IPS-15b (cell line): ENCODE measurements at regions not wholly inside any gene's neighbourhood (a gene's known extent, or its start where the extent isn't known, plus 50 kb on each side); places are given as distances from the start of the nearest gene placed in this dataset.

Experiments
- H3K27me3 ChIP-seq: one replicate; pipeline ENCODE4 v1.6.1; 2013; ENCODE audit warnings: low read length; ENCODE audit not compliant: control insufficient read depth, insufficient read depth
- H3K36me3 ChIP-seq: one replicate; pipeline ENCODE4 v1.6.1; 2013; ENCODE audit warnings: low read length; ENCODE audit not compliant: control insufficient read depth, insufficient read depth
- H3K4me1 ChIP-seq: one replicate; pipeline ENCODE4 v1.6.1; 2013; ENCODE audit warnings: mild to moderate bottlenecking, low read length; ENCODE audit not compliant: control insufficient read depth, insufficient read depth
- H3K4me3 ChIP-seq: one replicate; pipeline ENCODE4 v1.5.1; 2013; ENCODE audit warnings: low read depth, low read length
- H3K9ac ChIP-seq: one replicate; pipeline ENCODE4 v1.6.1; 2013; ENCODE audit warnings: low read depth, mild to moderate bottlenecking, low read length
- H3K9me3 ChIP-seq: one replicate; pipeline ENCODE4 v1.6.1; 2013; ENCODE audit warnings: mild to moderate bottlenecking, low read length; ENCODE audit not compliant: control insufficient read depth, insufficient read depth

GRCh38 chr18:40011201-40011600, 1943.8 kb upstream of the PIK3C3 start:
- Histone ChIP-seq H3K36me3 (no peaks in the 10 kb centered on the region), H3K4me1 (no peaks in the 10 kb centered on the region), H3K9ac (no peak overlapping the region), H3K27me3 (no peaks in the 10 kb centered on the region), H3K9me3 (no peaks in the 10 kb centered on the region), H3K4me3 (no peak overlapping the region)

- no peaks in the 10 kb centered on the region for H3K9me3 ChIP-seq
- no peaks in the 10 kb centered on the region for H3K4me1 ChIP-seq
- no peak overlapping the region for H3K4me3 ChIP-seq
- H3K9ac ChIP-seq, result no peak overlapping the region
- H3K27me3 ChIP-seq, result no peaks in the 10 kb centered on the region
- no peaks in the 10 kb centered on the region for H3K36me3 ChIP-seq
Measured at GRCh38 chr18:40006634-40007033, 1948.4 kb upstream of the PIK3C3 start.

- Histone ChIP-seq H3K4me1 (no peaks in the 10 kb centered on the region), H3K27me3 (no peaks in the 10 kb centered on the region), H3K4me3 (no peak overlapping the region), H3K9me3 (no peaks in the 10 kb centered on the region), H3K36me3 (no peaks in the 10 kb centered on the region), H3K9ac (no peak overlapping the region)
Measured at GRCh38 chr18:40004246-40004645, 1950.8 kb upstream of the PIK3C3 start.

GRCh38 chr18:39998317-39998716, 1956.7 kb upstream of the PIK3C3 start:
- H3K9ac ChIP-seq, result no peak overlapping the region
- H3K27me3 ChIP-seq, result no peaks in the 10 kb centered on the region
- H3K4me3 ChIP-seq, result no peak overlapping the region
- no peaks in the 10 kb centered on the region for H3K4me1 ChIP-seq
- no peaks in the 10 kb centered on the region for H3K9me3 ChIP-seq
- H3K36me3 ChIP-seq, result no peaks in the 10 kb centered on the region

GRCh38 chr18:39994498-39994897, 1960.5 kb upstream of the PIK3C3 start:
- no peak overlapping the region for H3K4me3 ChIP-seq
- H3K9ac ChIP-seq, result no peak overlapping the region
- H3K9me3 ChIP-seq, result no peaks in the 10 kb centered on the region
- H3K27me3 ChIP-seq, result no peaks in the 10 kb centered on the region
- no peaks in the 10 kb centered on the region for H3K4me1 ChIP-seq
- no peaks in the 10 kb centered on the region for H3K36me3 ChIP-seq

- Histone ChIP-seq H3K27me3 (no peaks in the 10 kb centered on the region), H3K4me3 (no peak overlapping the region), H3K4me1 (no peaks in the 10 kb centered on the region), H3K36me3 (no peaks in the 10 kb centered on the region), H3K9me3 (no peaks in the 10 kb centered on the region), H3K9ac (no peak overlapping the region)
Measured at GRCh38 chr18:39991696-39992265, 1963.3 kb upstream of the PIK3C3 start.

- Histone ChIP-seq H3K36me3 (no peaks in the 10 kb centered on the region), H3K4me3 (no peak overlapping the region), H3K9ac (peak overlapping the region; percentile 32), H3K27me3 (no peaks in the 10 kb centered on the region), H3K4me1 (no peaks in the 10 kb centered on the region), H3K9me3 (no peaks in the 10 kb centered on the region)
Measured at GRCh38 chr18:39990540-39990939, 1964.5 kb upstream of the PIK3C3 start.

GRCh38 chr18:39976771-39977170, 1978.3 kb upstream of the PIK3C3 start:
- no peaks in the 10 kb centered on the region for H3K36me3 ChIP-seq
- H3K4me3 ChIP-seq, result no peak overlapping the region

GRCh38 chr18:39972521-39972920, 1982.5 kb upstream of the PIK3C3 start:
- Histone ChIP-seq H3K9me3 (no peaks in the 10 kb centered on the region), H3K9ac (no peak overlapping the region), H3K4me1 (peaks cover 7% of the 10 kb centered on the region), H3K27me3 (no peaks in the 10 kb centered on the region), H3K4me3 (no peak overlapping the region), H3K36me3 (no peaks in the 10 kb centered on the region)

More at GRCh38 chr18:39976771-39977170, 1978.3 kb upstream of the PIK3C3 start:
- H3K9me3 ChIP-seq, result no peaks in the 10 kb centered on the region
- no peaks in the 10 kb centered on the region for H3K27me3 ChIP-seq
- no peak overlapping the region for H3K9ac ChIP-seq
- H3K4me1 ChIP-seq, result no peaks in the 10 kb centered on the region

- no peaks in the 10 kb centered on the region for H3K9me3 ChIP-seq
- H3K4me3 ChIP-seq, result no peak overlapping the region
- H3K9ac ChIP-seq, result no peak overlapping the region
- peaks cover 7% of the 10 kb centered on the region for H3K4me1 ChIP-seq
- H3K36me3 ChIP-seq, result no peaks in the 10 kb centered on the region
- H3K27me3 ChIP-seq, result no peaks in the 10 kb centered on the region
Measured at GRCh38 chr18:39969803-39970494, 1985.1 kb upstream of the PIK3C3 start.

GRCh38 chr18:39966275-39966674, 1988.8 kb upstream of the PIK3C3 start:
- Histone ChIP-seq H3K27me3 (no peaks in the 10 kb centered on the region), H3K4me1 (peaks cover 10% of the 10 kb centered on the region), H3K36me3 (no peaks in the 10 kb centered on the region), H3K4me3 (no peak overlapping the region), H3K9me3 (no peaks in the 10 kb centered on the region), H3K9ac (no peak overlapping the region)

GRCh38 chr18:39962546-39962945, 1992.5 kb upstream of the PIK3C3 start:
- no peaks in the 10 kb centered on the region for H3K27me3 ChIP-seq
- no peak overlapping the region for H3K4me3 ChIP-seq
- H3K9me3 ChIP-seq, result no peaks in the 10 kb centered on the region

More at GRCh38 chr18:39962546-39962945, 1992.5 kb upstream of the PIK3C3 start:
- no peaks in the 10 kb centered on the region for H3K36me3 ChIP-seq
- no peak overlapping the region for H3K9ac ChIP-seq
- peaks cover 3% of the 10 kb centered on the region for H3K4me1 ChIP-seq
